Transverse colon (tissue), 4 donors: ENCODE measurements at regions not wholly inside any gene's neighbourhood (a gene's known extent, or its start where the extent isn't known, plus 50 kb on each side); places are given as distances from the start of the nearest gene placed in this dataset.

ENCODE experiments used
- CTCF ChIP-seq, 5 experiments: fragments of 200-600 bp in 3 of 5; fragments of 450-650 bp in 2 of 5; sonication (generic) in 3 of 5; IDR thresholded peaks; 1 replicate in 2 of 5; 2 replicates in 3 of 5; pipeline ENCODE4 v1.5.1; 2016 to 2017; ENCODE audit warnings: antibody characterized with exemption in 5 of 5, inconsistent platforms in 3 of 5, mild to moderate bottlenecking in 2 of 5, moderate library complexity in 1 of 5
- EP300 ChIP-seq: sonication (generic); formaldehyde crosslinking; IDR thresholded peaks from one replicate; pipeline ENCODE4 v1.6.1; 2017; ENCODE audit warnings: antibody characterized with exemption, low read depth
- POLR2A ChIP-seq: fragments of 450-650 bp; IDR thresholded peaks from one replicate; pipeline ENCODE4 v1.6.1; 2016; ENCODE audit warnings: antibody characterized with exemption, mild to moderate bottlenecking, moderate library complexity
- POLR2AphosphoS5 ChIP-seq, 3 donors: sonication (generic); formaldehyde crosslinking; IDR thresholded peaks; one replicate each; pipeline ENCODE4 v1.6.1; 2016; ENCODE audit warnings: antibody characterized with exemption in 3 of 3

DNA sequence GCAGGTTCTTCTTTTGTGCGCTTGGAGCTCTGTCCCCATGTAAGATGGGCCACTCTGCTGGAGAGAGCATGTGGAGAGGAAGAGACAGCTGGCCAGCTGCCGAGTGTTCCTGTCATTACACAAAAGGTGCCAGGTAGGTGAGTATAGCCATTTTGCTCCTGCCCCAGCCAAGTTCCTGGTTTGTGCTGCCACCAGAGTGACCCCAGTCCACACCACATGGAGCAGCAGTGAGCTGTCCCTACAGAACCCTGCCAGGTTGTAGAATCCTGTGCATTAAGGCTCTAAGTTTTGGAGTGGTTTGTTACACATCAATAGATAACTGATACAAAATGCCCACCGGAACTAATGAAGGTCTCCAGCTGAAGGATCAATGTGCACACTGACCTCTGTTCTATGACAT is 84.6 kb upstream of the GHITM start:
- TF ChIP-seq EP300 (no peak), CTCF (IDR thresholded peaks at IDR 0.05) (no peak), POLR2A (no peak), POLR2AphosphoS5 (IDR thresholded peaks at IDR 0.05) (no peak)
